ENCODE measurements at regions not wholly inside any gene's neighbourhood (a gene's known extent, or its start where the extent isn't known, plus 50 kb on each side); places are given as distances from the start of the nearest gene placed in this dataset.
A peak's percentile ranks its signal among the peaks of the same experiment; 100 is the strongest.

GRCh38 chr14:59022144-59022543 lies 166.3 kb upstream of the DAAM1 start:
- TF ChIP-seq POLR2AphosphoS5 (IDR thresholded peaks at IDR 0.05; ENCODE audit: low read depth, low read length) (no peak), CTCF (IDR thresholded peaks at IDR 0.05; ENCODE audit: control extremely low read depth in 1 of 3, insufficient read depth in 1 of 3, low read depth in 1 of 3, low read length in 3 of 3) (peak; percentile 10 to 50 (median 43)), POLR2A (IDR thresholded peaks at IDR 0.05; ENCODE audit: control extremely low read depth in 1 of 2, low read depth in 2 of 2, low read length in 2 of 2) (no peak), RAD21 (IDR thresholded peaks at IDR 0.05 in 1 of 2, conservative IDR thresholded peaks at IDR 0.05 in 1 of 2; ENCODE audit: low read depth in 2 of 2, low read length in 2 of 2) (peak; percentile 41 to 49), SIX5 (IDR thresholded peaks at IDR 0.05; ENCODE audit: low read depth, low read length) (no peak), EP300 (IDR thresholded peaks at IDR 0.05; ENCODE audit: borderline replicate concordance in 1 of 2, low read depth in 2 of 2, low read length in 2 of 2) (no peak)
